Astrocyte (in vitro differentiated cells and primary cell): ENCODE measurements at regions not wholly inside any gene's neighbourhood (a gene's known extent, or its start where the extent isn't known, plus 50 kb on each side); places are given as distances from the start of the nearest gene placed in this dataset.
A peak's percentile ranks its signal among the peaks of the same experiment; 100 is the strongest.
"Not testable (repeated sequence)": the region's sequence is repeated elsewhere in the genome, so short reads cannot be mapped to it uniquely, and the experiment has no call there.

Source experiments
- DNase-seq: peaks from one replicate; pipeline ENCODE4 v3.0.0-alpha.2; 2010; ENCODE audit warnings: low read depth
- FAIRE-seq: peaks from 2 replicates; lab custom pipeline; 2011; peaks lifted over from hg19 to GRCh38; lab: Jason Lieb, UNC
- H2AFZ ChIP-seq: 2 replicates; pipeline ENCODE4 v1.6.0; 2012; ENCODE audit warnings: low read depth, low read length, inconsistent platforms
- H3K27ac ChIP-seq: 2 replicates; pipeline ENCODE4 v1.5.1; 2011; ENCODE audit warnings: low read depth, low read length, inconsistent platforms
- H3K27me3 ChIP-seq: 2 replicates; pipeline ENCODE4 v1.6.0; 2011; ENCODE audit warnings: low read length, inconsistent platforms; ENCODE audit not compliant: insufficient read depth
- H3K36me3 ChIP-seq: 2 replicates; pipeline ENCODE4 v1.5.1; 2011; ENCODE audit warnings: low read length, inconsistent platforms; ENCODE audit not compliant: insufficient read depth
- H3K4me1 ChIP-seq: 2 replicates; pipeline ENCODE4 v1.5.1; 2011; ENCODE audit warnings: low read length, inconsistent platforms; ENCODE audit not compliant: insufficient read depth
- H3K4me2 ChIP-seq: 2 replicates; pipeline ENCODE4 v1.6.0; 2012; ENCODE audit warnings: low read length, inconsistent platforms
- H3K4me3 ChIP-seq: 2 replicates; pipeline ENCODE4 v1.5.1; 2011; ENCODE audit warnings: low read depth, mild to moderate bottlenecking, low read length, inconsistent platforms; ENCODE audit not compliant: insufficient read depth
- H3K79me2 ChIP-seq: 2 replicates; pipeline ENCODE4 v1.6.0; 2012; ENCODE audit warnings: mild to moderate bottlenecking, low read length, inconsistent platforms; ENCODE audit not compliant: insufficient read depth
- H3K9ac ChIP-seq: 2 replicates; pipeline ENCODE4 v1.6.0; 2012; ENCODE audit warnings: mild to moderate bottlenecking, low read length, inconsistent platforms
- H3K9me3 ChIP-seq: 2 replicates; pipeline ENCODE4 v1.5.1; 2012; ENCODE audit warnings: low read depth, mild to moderate bottlenecking, low read length, inconsistent platforms; ENCODE audit not compliant: insufficient read depth
- H4K20me1 ChIP-seq: 2 replicates; pipeline ENCODE4 v1.6.0; 2012; ENCODE audit warnings: low read length, inconsistent platforms; ENCODE audit not compliant: insufficient read depth
- H3K27ac Mint-ChIP-seq: one replicate; pipeline ENCODE4 v1.8.0; 2021; ENCODE audit warnings: mild to moderate bottlenecking, mixed read lengths; ENCODE audit not compliant: unreplicated experiment
- H3K27me3 Mint-ChIP-seq: one replicate; pipeline ENCODE4 v1.8.0; 2021; ENCODE audit warnings: low read depth, mixed read lengths; ENCODE audit not compliant: unreplicated experiment
- H3K36me3 Mint-ChIP-seq: one replicate; pipeline ENCODE4 v1.8.0; 2021; ENCODE audit warnings: low read depth, mixed read lengths; ENCODE audit not compliant: unreplicated experiment
- H3K4me1 Mint-ChIP-seq: one replicate; pipeline ENCODE4 v1.8.0; 2021; ENCODE audit warnings: low read depth, mixed read lengths; ENCODE audit not compliant: unreplicated experiment
- H3K4me3 Mint-ChIP-seq: one replicate; pipeline ENCODE4 v1.8.0; 2021; ENCODE audit warnings: mild to moderate bottlenecking, moderate library complexity, mixed read lengths; ENCODE audit not compliant: unreplicated experiment
- H3K9me3 Mint-ChIP-seq: one replicate; pipeline ENCODE4 v1.8.0; 2021; ENCODE audit warnings: mild to moderate bottlenecking, mixed read lengths; ENCODE audit not compliant: unreplicated experiment

GRCh38 chr1:109857702-109858101, 52.9 kb upstream of the CSF1 start:
- H3K36me3 Mint-ChIP-seq, H3K27ac ChIP-seq, H3K27me3 ChIP-seq, H3K4me2 ChIP-seq, DNase-seq, H3K79me2 ChIP-seq, H3K9me3 ChIP-seq, H3K4me1 ChIP-seq, H3K4me3 ChIP-seq, FAIRE-seq, H3K36me3 ChIP-seq, H3K27ac Mint-ChIP-seq, H3K4me3 Mint-ChIP-seq, H2AFZ ChIP-seq, H3K9ac ChIP-seq, H4K20me1 ChIP-seq, H3K4me1 Mint-ChIP-seq: not testable (repeated sequence)
- peaks cover 33% of the 10 kb centered on the region for H3K27me3 Mint-ChIP-seq
- peaks cover 15% of the 10 kb centered on the region for H3K9me3 Mint-ChIP-seq

GRCh38 chr1:109855986-109856385, 54.7 kb upstream of the CSF1 start:
- H3K27ac ChIP-seq = not testable (repeated sequence)

GRCh38 chr1:109853972-109854371, 56.7 kb upstream of the CSF1 start:
- not testable (repeated sequence) for H3K4me1 ChIP-seq, FAIRE-seq, H4K20me1 ChIP-seq, H3K36me3 ChIP-seq, H3K27me3 ChIP-seq, H3K27ac ChIP-seq, DNase-seq, H3K9me3 ChIP-seq, H3K4me3 Mint-ChIP-seq, H3K36me3 Mint-ChIP-seq, H3K79me2 ChIP-seq, H3K4me2 ChIP-seq, H3K4me1 Mint-ChIP-seq, H3K9ac ChIP-seq, H2AFZ ChIP-seq, H3K27ac Mint-ChIP-seq, H3K9me3 Mint-ChIP-seq, H3K4me3 ChIP-seq
- H3K27me3 Mint-ChIP-seq = peaks cover 26% of the 10 kb centered on the region

More at GRCh38 chr1:109855986-109856385, 54.7 kb upstream of the CSF1 start:
- not testable (repeated sequence) for DNase-seq, H3K9ac ChIP-seq, H3K4me1 ChIP-seq, H3K36me3 Mint-ChIP-seq, H3K79me2 ChIP-seq, H3K4me3 ChIP-seq, H3K27me3 ChIP-seq, H3K9me3 Mint-ChIP-seq, FAIRE-seq, H3K36me3 ChIP-seq, H4K20me1 ChIP-seq, H3K4me1 Mint-ChIP-seq, H3K4me2 ChIP-seq, H3K9me3 ChIP-seq, H2AFZ ChIP-seq, H3K27ac Mint-ChIP-seq, H3K4me3 Mint-ChIP-seq
- H3K27me3 Mint-ChIP-seq = peaks cover 33% of the 10 kb centered on the region

GRCh38 chr1:109852221-109853015, 58.2 kb upstream of the CSF1 start:
- Histone ChIP-seq H2AFZ (peak overlapping the region; percentile 88), H3K4me2 (peak overlapping the region; percentile 53)
- not testable (repeated sequence) for H3K4me3 ChIP-seq, H3K9me3 ChIP-seq, H3K27ac ChIP-seq, H3K27me3 ChIP-seq, H3K79me2 ChIP-seq, FAIRE-seq, H3K9me3 Mint-ChIP-seq, H3K4me1 Mint-ChIP-seq, H3K27ac Mint-ChIP-seq, H3K36me3 ChIP-seq, H3K4me1 ChIP-seq, H3K9ac ChIP-seq, H4K20me1 ChIP-seq, H3K36me3 Mint-ChIP-seq, H3K4me3 Mint-ChIP-seq
- H3K27me3 Mint-ChIP-seq = peaks cover 26% of the 10 kb centered on the region
- DNase-seq = peak; percentile 58
